OCI-LY7 (cell line): ENCODE measurements at regions not wholly inside any gene's neighbourhood (a gene's known extent, or its start where the extent isn't known, plus 50 kb on each side); places are given as distances from the start of the nearest gene placed in this dataset.

Source experiments
- EZH2phosphoT487 ChIP-seq: fragments of 200-600 bp; sonication (generic); IDR thresholded peaks from 2 replicates; pipeline ENCODE4 v1.6.1; 2018; ENCODE audit warnings: low read depth, borderline replicate concordance, mild to moderate bottlenecking, mixed run types, antibody characterized with exemption, low read length, moderate library complexity, mixed read lengths
- TF ChIP-seq, protein P1 (sequence below): fragments of 200-600 bp; sonication (generic); conservative IDR thresholded peaks from 2 replicates; pipeline ENCODE4 v1.5.1; 2014; ENCODE audit warnings: mild to moderate bottlenecking, antibody characterized with exemption, low read length, moderate library complexity, mixed read lengths

DNA sequence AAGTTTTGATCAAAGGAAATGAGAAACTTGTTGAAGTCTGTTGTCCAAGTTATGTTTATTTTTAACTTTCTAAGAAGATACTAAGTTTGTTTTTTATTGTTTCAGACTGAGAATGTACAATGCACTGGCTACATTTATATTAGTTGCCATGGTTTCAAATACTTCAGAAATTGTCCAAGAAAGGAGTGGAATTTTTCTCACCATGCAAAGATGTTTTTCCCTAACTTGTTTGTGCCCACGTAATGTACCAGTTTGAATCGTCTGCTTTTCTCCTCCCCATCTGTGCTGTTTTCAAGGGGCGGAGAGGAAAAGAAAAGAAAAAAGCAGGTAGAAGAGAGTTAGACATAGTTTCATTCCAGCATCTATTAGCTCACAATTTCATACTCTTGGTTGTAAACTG is 407.0 kb downstream of the KCTD16 start:
- TF ChIP-seq, protein P1, sequence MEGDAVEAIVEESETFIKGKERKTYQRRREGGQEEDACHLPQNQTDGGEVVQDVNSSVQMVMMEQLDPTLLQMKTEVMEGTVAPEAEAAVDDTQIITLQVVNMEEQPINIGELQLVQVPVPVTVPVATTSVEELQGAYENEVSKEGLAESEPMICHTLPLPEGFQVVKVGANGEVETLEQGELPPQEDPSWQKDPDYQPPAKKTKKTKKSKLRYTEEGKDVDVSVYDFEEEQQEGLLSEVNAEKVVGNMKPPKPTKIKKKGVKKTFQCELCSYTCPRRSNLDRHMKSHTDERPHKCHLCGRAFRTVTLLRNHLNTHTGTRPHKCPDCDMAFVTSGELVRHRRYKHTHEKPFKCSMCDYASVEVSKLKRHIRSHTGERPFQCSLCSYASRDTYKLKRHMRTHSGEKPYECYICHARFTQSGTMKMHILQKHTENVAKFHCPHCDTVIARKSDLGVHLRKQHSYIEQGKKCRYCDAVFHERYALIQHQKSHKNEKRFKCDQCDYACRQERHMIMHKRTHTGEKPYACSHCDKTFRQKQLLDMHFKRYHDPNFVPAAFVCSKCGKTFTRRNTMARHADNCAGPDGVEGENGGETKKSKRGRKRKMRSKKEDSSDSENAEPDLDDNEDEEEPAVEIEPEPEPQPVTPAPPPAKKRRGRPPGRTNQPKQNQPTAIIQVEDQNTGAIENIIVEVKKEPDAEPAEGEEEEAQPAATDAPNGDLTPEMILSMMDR = no peak
- TF ChIP-seq EZH2phosphoT487 = no peak
